ENCODE measurements at regions not wholly inside any gene's neighbourhood (a gene's known extent, or its start where the extent isn't known, plus 50 kb on each side); places are given as distances from the start of the nearest gene placed in this dataset.

- DNase-seq (ENCODE audit: low read depth in 2 of 2): no peak
Measured at GRCh38 chr6:133583907-133584427, 304.9 kb upstream of the TCF21 start.

GRCh38 chr6:133584823-133585222, 304.1 kb upstream of the TCF21 start:
- no peak for DNase-seq (ENCODE audit: low read depth in 2 of 2)

- no peak for DNase-seq (ENCODE audit: low read depth in 2 of 2)
Measured at GRCh38 chr6:133585978-133586377, 302.9 kb upstream of the TCF21 start.

GRCh38 chr6:133587546-133588160, 301.3 kb upstream of the TCF21 start:
- DNase-seq (ENCODE audit: low read depth in 2 of 2): peak; percentile 81 to 88

- no peak for DNase-seq (ENCODE audit: low read depth in 2 of 2)
Measured at GRCh38 chr6:133590196-133590595, 298.7 kb upstream of the TCF21 start.

GRCh38 chr6:133590814-133591213, 298.1 kb upstream of the TCF21 start:
- no peak for DNase-seq (ENCODE audit: low read depth in 2 of 2)

GRCh38 chr6:133591275-133591674, 297.6 kb upstream of the TCF21 start:
- DNase-seq (ENCODE audit: low read depth in 2 of 2): no peak

GRCh38 chr6:133594652-133595110, 294.2 kb upstream of the TCF21 start:
- no peak for DNase-seq (ENCODE audit: low read depth in 2 of 2)

- DNase-seq (ENCODE audit: low read depth in 2 of 2): peak; percentile 61 to 65
Measured at GRCh38 chr6:133595111-133595761, 293.7 kb upstream of the TCF21 start.

GRCh38 chr6:133606852-133607251, 282.1 kb upstream of the TCF21 start:
- DNase-seq (ENCODE audit: low read depth in 2 of 2): no peak

- no peak for DNase-seq (ENCODE audit: low read depth in 2 of 2)
Measured at GRCh38 chr6:133608620-133609019, 280.3 kb upstream of the TCF21 start.

GRCh38 chr6:133609415-133610226, 279.3 kb upstream of the TCF21 start:
- DNase-seq (ENCODE audit: low read depth in 2 of 2): peak; percentile 79 to 80

- no peak for DNase-seq (ENCODE audit: low read depth in 2 of 2)
Measured at GRCh38 chr6:133610227-133610840, 278.6 kb upstream of the TCF21 start.

GRCh38 chr6:133610971-133611370, 277.9 kb upstream of the TCF21 start:
- no peak for DNase-seq (ENCODE audit: low read depth in 2 of 2)

GRCh38 chr6:133612459-133612858, 276.5 kb upstream of the TCF21 start:
- no peak for DNase-seq (ENCODE audit: low read depth in 2 of 2)

GRCh38 chr6:133613211-133613610, 275.7 kb upstream of the TCF21 start:
- DNase-seq (ENCODE audit: low read depth in 2 of 2): no peak

- no peak for DNase-seq (ENCODE audit: low read depth in 2 of 2)
Measured at GRCh38 chr6:133621751-133622150, 267.2 kb upstream of the TCF21 start.

GRCh38 chr6:133623065-133623464, 265.8 kb upstream of the TCF21 start:
- DNase-seq (ENCODE audit: low read depth in 2 of 2): no peak

GRCh38 chr6:133623621-133624020, 265.3 kb upstream of the TCF21 start:
- no peak for DNase-seq (ENCODE audit: low read depth in 2 of 2)

GRCh38 chr6:133626096-133626666, 262.7 kb upstream of the TCF21 start:
- no peak for DNase-seq (ENCODE audit: low read depth in 2 of 2)

GRCh38 chr6:133629970-133630369, 258.9 kb upstream of the TCF21 start:
- DNase-seq (ENCODE audit: low read depth in 2 of 2): no peak

GRCh38 chr6:133630651-133631050, 258.3 kb upstream of the TCF21 start:
- no peak for DNase-seq (ENCODE audit: low read depth in 2 of 2)
